HCT116 (cell line): ENCODE measurements at regions not wholly inside any gene's neighbourhood (a gene's known extent, or its start where the extent isn't known, plus 50 kb on each side); places are given as distances from the start of the nearest gene placed in this dataset.

Experiments
- ATAC-seq: fragments of 200-7000 bp; cut with Tn5 transposase; 2 replicates; pipeline ENCODE4 v1.9.1; 2020; ENCODE audit warnings: mild to moderate bottlenecking, moderate library complexity
- BruUV-seq: library from RNA; stranded (reverse); fragments of 400-500 nt; replicated peaks from 2 replicates; lab custom pipeline; 2021; lab: Mats Ljungman, UMichigan
- CTCF ChIA-PET: fragments of 300-600 bp; sonication (Branson Sonifier 250); formaldehyde crosslinking; loops from one replicate; lab custom pipeline; 2021; ENCODE audit warnings: antibody characterized with exemption; lab: Charles Lee
- POLR2A ChIA-PET: fragments of 300-600, 350-600 bp; sonication (Branson Sonifier 250); formaldehyde crosslinking; loops from one replicate; lab custom pipeline; 2021; ENCODE audit warnings: antibody characterized with exemption; lab: Charles Lee
- RAD21 ChIA-PET, 2 experiments: fragments of 300-600 bp; sonication (Branson Sonifier 250); formaldehyde crosslinking; loops; one replicate each; lab custom pipeline; 2023; ENCODE audit warnings: low total read pairs in 2 of 2; ENCODE audit not compliant: uncharacterized antibody in 2 of 2, unreplicated experiment in 2 of 2, low non-redundant PET in 1 of 2; lab: Charles Lee
- DNase-seq: peaks from one replicate; pipeline ENCODE4 v3.0.0-alpha.2; 2010; ENCODE audit warnings: low read depth, low spot score
- H2AFZ ChIP-seq: fragments of 200-600 bp; shearing (Covaris generic), sonication (generic); 2 replicates; pipeline ENCODE4 v1.6.1; 2017; ENCODE audit warnings: low read depth, mixed run types, mixed read lengths, antibody characterized with exemption, low read length; ENCODE audit not compliant: poor library complexity, severe bottlenecking
- H3K27ac ChIP-seq: 2 replicates; pipeline ENCODE4 v1.5.1; 2012; ENCODE audit warnings: low read depth, low read length
- H3K27me3 ChIP-seq: fragments of 200-600 bp; sonication (generic); 2 replicates; pipeline ENCODE4 v1.6.1; 2016; ENCODE audit warnings: mixed run types, low read length, mixed read lengths; ENCODE audit not compliant: insufficient read depth
- H3K36me3 ChIP-seq, 2 experiments: fragments of 200-500 bp in 1 of 2; fragments of 200-600 bp in 1 of 2; sonication (Bioruptor generic) in 1 of 2; sonication (generic) in 1 of 2; 2 replicates each; pipeline versions ENCODE4 v1.5.1 to v1.6.1; 2014 to 2016; ENCODE audit warnings: low read length in 2 of 2, inconsistent platforms in 1 of 2, mixed read lengths in 1 of 2, mixed run types in 1 of 2; ENCODE audit not compliant: insufficient read depth in 2 of 2, control insufficient read depth in 1 of 2
- H3K4me1 ChIP-seq, 2 experiments: fragments of 200-600 bp in 1 of 2; sonication (generic) in 1 of 2; 2 replicates each; pipeline versions ENCODE4 v1.5.1 to v1.6.1; 2012 to 2017; ENCODE audit warnings: low read length in 2 of 2, inconsistent platforms in 1 of 2, mild to moderate bottlenecking in 1 of 2, mixed read lengths in 1 of 2, mixed run types in 1 of 2, moderate library complexity in 1 of 2; ENCODE audit not compliant: insufficient read depth in 2 of 2, control insufficient read depth in 1 of 2
- H3K4me2 ChIP-seq: fragments of 200-600 bp; sonication (generic); 2 replicates; pipeline ENCODE4 v1.6.1; 2017; ENCODE audit warnings: mixed run types, low read length, mixed read lengths
- H3K4me3 ChIP-seq, 2 experiments: fragments of 200-600 bp in 1 of 2; sonication (generic) in 1 of 2; replicated peaks in 1 of 2; 2 replicates each; pipeline ENCODE4 v1.5.1; 2011 to 2016; ENCODE audit warnings: low read length in 2 of 2, control low read depth in 1 of 2, low read depth in 1 of 2, mild to moderate bottlenecking in 1 of 2, mixed read lengths in 1 of 2, mixed run types in 1 of 2
- H3K79me2 ChIP-seq: fragments of 200-600 bp; sonication (generic); 2 replicates; pipeline ENCODE4 v1.6.1; 2017; ENCODE audit warnings: mild to moderate bottlenecking, mixed run types, low read length, moderate library complexity, mixed read lengths; ENCODE audit not compliant: insufficient read depth
- H3K9ac ChIP-seq: fragments of 200-600 bp; sonication (generic); 2 replicates; pipeline ENCODE4 v1.6.1; 2016; ENCODE audit warnings: low read length, mixed read lengths
- H3K9me2 ChIP-seq: fragments of 200-600 bp; sonication (generic), shearing (Covaris generic); 2 replicates; pipeline ENCODE4 v1.6.1; 2017; ENCODE audit warnings: mixed run types, mild to moderate bottlenecking, moderate library complexity; ENCODE audit not compliant: insufficient read depth
- H3K9me3 ChIP-seq, 2 experiments: fragments of 200-500 bp in 1 of 2; fragments of 200-600 bp in 1 of 2; sonication (Bioruptor generic) in 1 of 2; sonication (generic) in 1 of 2; 2 replicates each; pipeline ENCODE4 v1.6.1; 2014 to 2017; ENCODE audit warnings: low read length in 2 of 2, mixed read lengths in 2 of 2, inconsistent platforms in 1 of 2, low read depth in 1 of 2, mild to moderate bottlenecking in 1 of 2, mixed run types in 1 of 2, moderate library complexity in 1 of 2; ENCODE audit not compliant: control insufficient read depth in 1 of 2, insufficient read depth in 1 of 2
- H4K20me1 ChIP-seq: fragments of 200-600 bp; sonication (generic), shearing (Covaris generic); 2 replicates; pipeline ENCODE4 v1.6.1; 2017; ENCODE audit warnings: mixed run types, mild to moderate bottlenecking, moderate library complexity; ENCODE audit not compliant: insufficient read depth
- CEBPB ChIP-seq: IDR thresholded peaks from 2 replicates; pipeline ENCODE4 v1.6.1; 2012; ENCODE audit warnings: low read depth
- JUND ChIP-seq: IDR thresholded peaks from 2 replicates; pipeline ENCODE4 v1.6.1; 2012
- POLR2AphosphoS5 ChIP-seq: IDR thresholded peaks from 2 replicates; pipeline ENCODE4 v1.6.1; 2011; ENCODE audit warnings: mild to moderate bottlenecking, low read depth, low read length, moderate library complexity
- RAD21 ChIP-seq: IDR thresholded peaks from 2 replicates; pipeline ENCODE4 v1.6.1; 2012; ENCODE audit warnings: low read depth, mild to moderate bottlenecking
- SIN3A ChIP-seq: IDR thresholded peaks from 2 replicates; pipeline ENCODE4 v1.6.1; 2012; ENCODE audit warnings: low read depth
- SP1 ChIP-seq: IDR thresholded peaks from 2 replicates; pipeline ENCODE4 v1.6.1; 2012; ENCODE audit warnings: low read depth
- intact Hi-C: fragments of 100-400 bp; cut with micrococcal nuclease; formaldehyde crosslinking; loops from 2 replicates; pipeline ENCODE4 v1.10.0; 2022
- TF ChIP-seq, protein P1 (sequence below): IDR thresholded peaks from 2 replicates; pipeline ENCODE4 v1.6.1; 2012
- TF ChIP-seq, protein P2 (sequence below): IDR thresholded peaks from 2 replicates; pipeline ENCODE4 v1.6.1; 2011; ENCODE audit warnings: mild to moderate bottlenecking, low read length, moderate library complexity; ENCODE audit not compliant: insufficient replicate concordance; ENCODE audit errors: extremely low read depth

DNA sequence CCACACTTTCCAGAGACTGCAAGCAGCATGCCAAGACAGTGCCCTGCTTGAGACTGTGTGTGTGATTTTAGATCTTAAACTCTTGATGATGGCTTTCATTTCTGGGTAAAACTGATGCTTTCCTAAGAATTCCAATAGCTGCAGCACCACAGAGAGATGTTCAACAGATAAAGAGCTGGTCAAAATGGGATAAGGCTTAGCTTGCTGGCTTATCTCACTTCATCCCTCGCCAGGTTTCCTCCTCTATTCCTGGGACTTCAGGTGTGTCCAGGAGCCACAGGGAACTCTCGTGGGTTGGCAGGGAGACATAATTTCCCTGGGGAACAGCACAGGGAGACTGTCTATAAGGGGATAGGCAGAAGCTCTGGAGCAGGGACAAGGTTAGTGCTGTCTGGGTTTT lies 137.3 kb downstream of the KCTD15 start:
- intact Hi-C loops = no loop called here
- Histone ChIP-seq H3K27me3 (peaks cover 3% of the 10 kb centered on the region; the same call in 1 of the 2 replicates), H3K4me2 (no peak overlapping the region), H4K20me1 (no peaks in the 10 kb centered on the region), H3K9ac (no peak overlapping the region), H3K4me1 (no peaks in the 10 kb centered on the region), H3K79me2 (no peaks in the 10 kb centered on the region), H3K9me3 (no peaks in the 10 kb centered on the region), H3K9me2 (no peaks in the 10 kb centered on the region), H3K36me3 (no peaks in the 10 kb centered on the region)
- DNase-seq (no peak), ATAC-seq (no peak)
- ChIA-PET RAD21 (no interaction called here), CTCF (no interaction called here)
- TF ChIP-seq SP1 = no peak
- TF ChIP-seq SIN3A = no peak
- no peak for TF ChIP-seq RAD21
- TF ChIP-seq, all 23 proteins: peak for 0
- H3K4me3 ChIP-seq = no peak overlapping the region
- POLR2A ChIA-PET = no interaction called here
- no peak overlapping the region for H3K27ac ChIP-seq
- BruUV-seq = no TSS peak
- H2AFZ ChIP-seq = no peak overlapping the region

DNA sequence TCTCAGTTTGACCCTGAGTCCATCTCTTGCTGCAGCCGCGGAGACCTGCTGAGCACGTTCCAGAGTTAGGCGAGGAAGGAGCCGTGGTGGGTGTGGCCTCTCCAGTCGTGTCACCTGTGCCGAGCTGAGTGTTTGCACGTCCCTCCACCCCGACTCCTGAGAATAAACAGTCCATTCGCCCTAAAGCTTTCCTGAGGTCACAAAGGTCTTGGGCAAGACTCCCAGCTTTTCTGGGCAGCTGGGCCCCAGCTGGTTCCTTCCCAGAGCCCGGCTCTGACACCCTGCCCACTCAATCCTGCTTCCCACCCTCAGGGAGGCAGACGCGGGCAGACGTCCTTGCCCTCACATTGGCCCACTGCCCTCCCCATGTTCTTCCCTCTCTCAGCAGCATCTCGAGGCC lies 142.2 kb downstream of the KCTD15 start:
- ATAC-seq (no peak), DNase-seq (no peak)
- Histone ChIP-seq H3K9ac (no peak overlapping the region), H3K4me2 (no peak overlapping the region), H3K4me1 (no peaks in the 10 kb centered on the region), H3K9me3 (no peaks in the 10 kb centered on the region), H3K79me2 (no peaks in the 10 kb centered on the region), H3K27ac (no peak overlapping the region), H3K27me3 (peaks cover 3% of the 10 kb centered on the region; the same call in 1 of the 2 replicates), H4K20me1 (no peaks in the 10 kb centered on the region), H2AFZ (no peak overlapping the region), H3K36me3 (no peaks in the 10 kb centered on the region), H3K9me2 (no peaks in the 10 kb centered on the region), H3K4me3 (no peak overlapping the region)
- TF ChIP-seq, protein P1, sequence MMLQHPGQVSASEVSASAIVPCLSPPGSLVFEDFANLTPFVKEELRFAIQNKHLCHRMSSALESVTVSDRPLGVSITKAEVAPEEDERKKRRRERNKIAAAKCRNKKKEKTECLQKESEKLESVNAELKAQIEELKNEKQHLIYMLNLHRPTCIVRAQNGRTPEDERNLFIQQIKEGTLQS = no peak
- TF ChIP-seq RAD21 (no peak), POLR2AphosphoS5 (no peak), CEBPB (no peak), JUND (no peak)
- TF ChIP-seq, protein P2, sequence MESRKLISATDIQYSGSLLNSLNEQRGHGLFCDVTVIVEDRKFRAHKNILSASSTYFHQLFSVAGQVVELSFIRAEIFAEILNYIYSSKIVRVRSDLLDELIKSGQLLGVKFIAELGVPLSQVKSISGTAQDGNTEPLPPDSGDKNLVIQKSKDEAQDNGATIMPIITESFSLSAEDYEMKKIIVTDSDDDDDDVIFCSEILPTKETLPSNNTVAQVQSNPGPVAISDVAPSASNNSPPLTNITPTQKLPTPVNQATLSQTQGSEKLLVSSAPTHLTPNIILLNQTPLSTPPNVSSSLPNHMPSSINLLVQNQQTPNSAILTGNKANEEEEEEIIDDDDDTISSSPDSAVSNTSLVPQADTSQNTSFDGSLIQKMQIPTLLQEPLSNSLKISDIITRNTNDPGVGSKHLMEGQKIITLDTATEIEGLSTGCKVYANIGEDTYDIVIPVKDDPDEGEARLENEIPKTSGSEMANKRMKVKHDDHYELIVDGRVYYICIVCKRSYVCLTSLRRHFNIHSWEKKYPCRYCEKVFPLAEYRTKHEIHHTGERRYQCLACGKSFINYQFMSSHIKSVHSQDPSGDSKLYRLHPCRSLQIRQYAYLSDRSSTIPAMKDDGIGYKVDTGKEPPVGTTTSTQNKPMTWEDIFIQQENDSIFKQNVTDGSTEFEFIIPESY = no peak
- RAD21 ChIA-PET = no interaction called here
- intact Hi-C loops = no loop called here
- BruUV-seq = no TSS peak
- CTCF ChIA-PET = no interaction called here
- POLR2A ChIA-PET = no interaction called here
